Esophagus muscularis mucosa (tissue), 4 donors: ENCODE measurements at regions not wholly inside any gene's neighbourhood (a gene's known extent, or its start where the extent isn't known, plus 50 kb on each side); places are given as distances from the start of the nearest gene placed in this dataset.
"Not testable (repeated sequence)": the region's sequence is repeated elsewhere in the genome, so short reads cannot be mapped to it uniquely, and the experiment has no call there.

ENCODE experiments used
- DNase-seq: peaks from one replicate; pipeline ENCODE4 v3.0.0-alpha.2; 2017; ENCODE audit errors: extremely low spot score
- H3K27ac ChIP-seq, 4 donors: fragments of 200-600 bp; sonication (generic); replicated peaks in 1 of 4; 1 replicate in 3 of 4; 2 replicates in 1 of 4; pipeline ENCODE4 v1.5.1; 2016 to 2019; ENCODE audit warnings: mild to moderate bottlenecking in 1 of 4
- H3K27me3 ChIP-seq, 4 donors: fragments of 200-600 bp; sonication (generic); one replicate each; pipeline versions ENCODE4 v1.5.1 to v1.6.0; 2016 to 2019
- H3K36me3 ChIP-seq, 4 donors: fragments of 200-600 bp; sonication (generic); one replicate each; pipeline ENCODE4 v1.5.1; 2016 to 2019
- H3K4me1 ChIP-seq, 4 donors: fragments of 200-600 bp; sonication (generic); one replicate each; pipeline ENCODE4 v1.5.1; 2016 to 2019
- H3K4me3 ChIP-seq, 4 donors: fragments of 200-600 bp; sonication (generic); 1 replicate in 2 of 4; 2 replicates in 2 of 4; pipeline ENCODE4 v1.5.1; 2016 to 2019; ENCODE audit warnings: mild to moderate bottlenecking in 4 of 4, moderate library complexity in 1 of 4
- H3K9me3 ChIP-seq, 4 donors: fragments of 200-600 bp; sonication (generic); 1 replicate in 3 of 4; 2 replicates in 1 of 4; pipeline ENCODE4 v1.5.1; 2016 to 2019
- CTCF ChIP-seq, 3 experiments: fragments of 200-600 bp in 2 of 3; fragments of 450-650 bp in 1 of 3; sonication (generic) in 2 of 3; IDR thresholded peaks; one replicate each; pipeline ENCODE4 v1.5.1; 2017 to 2019; ENCODE audit warnings: antibody characterized with exemption in 3 of 3, mild to moderate bottlenecking in 2 of 3, moderate library complexity in 1 of 3
- EP300 ChIP-seq: sonication (generic); formaldehyde crosslinking; IDR thresholded peaks from one replicate; pipeline ENCODE4 v1.6.1; 2017; ENCODE audit warnings: antibody characterized with exemption
- POLR2A ChIP-seq: fragments of 450-650 bp; IDR thresholded peaks from one replicate; pipeline ENCODE4 v1.6.1; 2017; ENCODE audit warnings: antibody characterized with exemption, moderate library complexity, mild to moderate bottlenecking, low read depth
- POLR2AphosphoS5 ChIP-seq, 2 donors: sonication (generic); formaldehyde crosslinking; IDR thresholded peaks; one replicate each; pipeline ENCODE4 v1.6.1; 2017; ENCODE audit warnings: antibody characterized with exemption in 2 of 2
- WGBS: methylation state at CpG from one replicate; pipeline ENCODE4 v1.1.5; 2018; 5-methylcytosine and 5-hydroxymethylcytosine counted together
- intact Hi-C: fragments of 100-400 bp; cut with DNase I; formaldehyde crosslinking; loops from one replicate; pipeline ENCODE4 v1.15.1; 2023

- intact Hi-C loops = no loop called here
- Histone ChIP-seq H3K9me3 (no peaks in the 10 kb centered on the region), H3K4me1 (no peaks in the 10 kb centered on the region), H3K27me3 (no peaks in the 10 kb centered on the region), H3K36me3 (no peaks in the 10 kb centered on the region), H3K27ac (no peak overlapping the region), H3K4me3 (no peak overlapping the region)
- no peak for DNase-seq
- TF ChIP-seq POLR2A (no peak), EP300 (no peak), CTCF (IDR thresholded peaks at IDR 0.05) (no peak), POLR2AphosphoS5 (IDR thresholded peaks at IDR 0.05) (no peak)
- WGBS = 95% methylated on average over 2 of the region's 2 CpGs
These were observed 854.8 kb upstream of the ARRDC3 start for GRCh38 chr5:92237896-92238295.

GRCh38 chr5:92222449-92222848 is 839.3 kb upstream of the ARRDC3 start:
- H3K27ac ChIP-seq = no peak overlapping the region
- intact Hi-C loops = no loop called here
- DNase-seq = no peak
- no peak for TF ChIP-seq POLR2A
- TF ChIP-seq POLR2AphosphoS5 (IDR thresholded peaks at IDR 0.05) = no peak
- no peak for TF ChIP-seq CTCF (IDR thresholded peaks at IDR 0.05)
- no peak for TF ChIP-seq EP300
- no peaks in the 10 kb centered on the region for H3K27me3 ChIP-seq
- no peaks in the 10 kb centered on the region for H3K36me3 ChIP-seq
- H3K9me3 ChIP-seq = peaks cover 0 to 14% (median 5%) of the 10 kb centered on the region in 4 donors
- WGBS = no CpG with 5 or more reads among the region's 1 CpG
- no peaks in the 10 kb centered on the region for H3K4me1 ChIP-seq
- H3K4me3 ChIP-seq = no peak overlapping the region

GRCh38 chr5:92216852-92217251 is 833.7 kb upstream of the ARRDC3 start:
- H3K4me3 ChIP-seq, H3K36me3 ChIP-seq, H3K27ac ChIP-seq, H3K27me3 ChIP-seq, DNase-seq, H3K4me1 ChIP-seq, intact Hi-C loops: not testable (repeated sequence)
- peaks cover 0 to 18% (median 14%) of the 10 kb centered on the region in 4 donors for H3K9me3 ChIP-seq
- WGBS = 47% methylated on average over 2 of the region's 2 CpGs

GRCh38 chr5:92215116-92215515 is 832.0 kb upstream of the ARRDC3 start:
- no peak for DNase-seq
- no peaks in the 10 kb centered on the region for H3K4me1 ChIP-seq
- intact Hi-C loops = no loop called here
- no peak overlapping the region for H3K27ac ChIP-seq
- H3K4me3 ChIP-seq = no peak overlapping the region
- peaks cover 0 to 18% (median 14%) of the 10 kb centered on the region in 4 donors for H3K9me3 ChIP-seq
- H3K36me3 ChIP-seq = no peaks in the 10 kb centered on the region
- no peaks in the 10 kb centered on the region for H3K27me3 ChIP-seq
- TF ChIP-seq CTCF (IDR thresholded peaks at IDR 0.05) (no peak), POLR2A (no peak), POLR2AphosphoS5 (IDR thresholded peaks at IDR 0.05) (no peak), EP300 (no peak)
- 100% methylated on average over 1 of the region's 1 CpG for WGBS

GRCh38 chr5:92208265-92208664 is 825.1 kb upstream of the ARRDC3 start:
- DNase-seq = no peak
- intact Hi-C loops = no loop called here
- WGBS = 88% methylated on average over 3 of the region's 3 CpGs
- no peak overlapping the region for H3K4me3 ChIP-seq
- peaks cover 0 to 4% (median 0%) of the 10 kb centered on the region in 4 donors for H3K9me3 ChIP-seq
- no peak for TF ChIP-seq EP300
- no peak for TF ChIP-seq POLR2AphosphoS5 (IDR thresholded peaks at IDR 0.05)
- TF ChIP-seq CTCF (IDR thresholded peaks at IDR 0.05) = no peak
- no peak for TF ChIP-seq POLR2A
- H3K36me3 ChIP-seq = no peaks in the 10 kb centered on the region
- no peaks in the 10 kb centered on the region for H3K27me3 ChIP-seq
- no peaks in the 10 kb centered on the region for H3K4me1 ChIP-seq
- no peak overlapping the region for H3K27ac ChIP-seq
